Loucy (cell line): ENCODE measurements at regions not wholly inside any gene's neighbourhood (a gene's known extent, or its start where the extent isn't known, plus 50 kb on each side); places are given as distances from the start of the nearest gene placed in this dataset.

Experiments
- EZH2phosphoT487 ChIP-seq: fragments of 200-600 bp; IDR thresholded peaks from 2 replicates; pipeline ENCODE4 v1.6.1; 2018; ENCODE audit warnings: antibody characterized with exemption, mild to moderate bottlenecking, moderate library complexity, borderline replicate concordance
- TF ChIP-seq, protein P1 (sequence below): fragments of 200-600 bp; sonication (generic); conservative IDR thresholded peaks from 2 replicates; pipeline ENCODE4 v1.5.1; 2014; ENCODE audit warnings: mild to moderate bottlenecking, antibody characterized with exemption, low read length

DNA sequence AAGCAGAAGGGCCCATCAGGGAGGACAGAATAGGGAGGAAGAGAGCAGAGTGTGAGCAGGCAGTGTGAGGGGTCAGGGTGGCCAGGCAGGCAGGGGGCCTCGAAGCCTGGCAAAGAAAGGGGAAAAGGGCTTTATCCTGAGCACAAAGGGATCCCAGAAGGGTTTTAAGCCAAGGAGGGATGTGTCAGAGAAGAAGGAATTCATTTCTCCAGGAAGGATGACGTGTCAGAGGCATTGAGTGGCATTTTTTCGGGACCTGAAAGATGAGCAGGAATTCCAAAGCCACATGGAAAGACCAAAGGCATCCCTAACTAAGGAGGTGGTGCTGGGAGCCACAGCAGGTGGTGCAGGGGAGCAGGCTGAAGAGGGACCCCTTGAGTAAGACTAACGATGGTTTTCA is 132.1 kb downstream of the DICER1 start:
- TF ChIP-seq, protein P1, sequence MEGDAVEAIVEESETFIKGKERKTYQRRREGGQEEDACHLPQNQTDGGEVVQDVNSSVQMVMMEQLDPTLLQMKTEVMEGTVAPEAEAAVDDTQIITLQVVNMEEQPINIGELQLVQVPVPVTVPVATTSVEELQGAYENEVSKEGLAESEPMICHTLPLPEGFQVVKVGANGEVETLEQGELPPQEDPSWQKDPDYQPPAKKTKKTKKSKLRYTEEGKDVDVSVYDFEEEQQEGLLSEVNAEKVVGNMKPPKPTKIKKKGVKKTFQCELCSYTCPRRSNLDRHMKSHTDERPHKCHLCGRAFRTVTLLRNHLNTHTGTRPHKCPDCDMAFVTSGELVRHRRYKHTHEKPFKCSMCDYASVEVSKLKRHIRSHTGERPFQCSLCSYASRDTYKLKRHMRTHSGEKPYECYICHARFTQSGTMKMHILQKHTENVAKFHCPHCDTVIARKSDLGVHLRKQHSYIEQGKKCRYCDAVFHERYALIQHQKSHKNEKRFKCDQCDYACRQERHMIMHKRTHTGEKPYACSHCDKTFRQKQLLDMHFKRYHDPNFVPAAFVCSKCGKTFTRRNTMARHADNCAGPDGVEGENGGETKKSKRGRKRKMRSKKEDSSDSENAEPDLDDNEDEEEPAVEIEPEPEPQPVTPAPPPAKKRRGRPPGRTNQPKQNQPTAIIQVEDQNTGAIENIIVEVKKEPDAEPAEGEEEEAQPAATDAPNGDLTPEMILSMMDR: no peak
- TF ChIP-seq EZH2phosphoT487: no peak
